Loucy (cell line): ENCODE measurements at regions not wholly inside any gene's neighbourhood (a gene's known extent, or its start where the extent isn't known, plus 50 kb on each side); places are given as distances from the start of the nearest gene placed in this dataset.

ENCODE experiments used
- CTCF ChIP-seq: fragments of 200-600 bp; sonication (generic); conservative IDR thresholded peaks from 2 replicates; pipeline ENCODE4 v1.5.1; 2014; ENCODE audit warnings: mild to moderate bottlenecking, antibody characterized with exemption, low read length
- EZH2phosphoT487 ChIP-seq: fragments of 200-600 bp; IDR thresholded peaks from 2 replicates; pipeline ENCODE4 v1.6.1; 2018; ENCODE audit warnings: antibody characterized with exemption, mild to moderate bottlenecking, moderate library complexity, borderline replicate concordance

- TF ChIP-seq CTCF, result no peak
- no peak for TF ChIP-seq EZH2phosphoT487
Observed at GRCh38 chr14:56488306-56488705, 91.3 kb upstream of the TMEM260 start.
